SK-N-SH (cell line): ENCODE measurements at regions not wholly inside any gene's neighbourhood (a gene's known extent, or its start where the extent isn't known, plus 50 kb on each side); places are given as distances from the start of the nearest gene placed in this dataset.

ENCODE experiments used
- CTCF ChIA-PET: fragments of 300-600, 350-600 bp; formaldehyde crosslinking; extraction: SDS; loops from one replicate; lab custom pipeline; 2021; lab: Yijun Ruan, JAX
- POLR2A ChIA-PET: fragments of 350-600 bp; sonication (Branson Sonifier 250); formaldehyde crosslinking; extraction: SDS; loops from one replicate; lab custom pipeline; 2020; ENCODE audit warnings: antibody characterized with exemption, inconsistent platforms; lab: Yijun Ruan, JAX
- DNase-seq: peaks from one replicate; pipeline ENCODE4 v3.0.0; 2012
- H2AFZ ChIP-seq: fragments of 200-600 bp; sonication (generic); 2 replicates; pipeline ENCODE4 v1.8.1; 2016; ENCODE audit warnings: antibody characterized with exemption, mild to moderate bottlenecking, low read depth
- H3F3A ChIP-seq: fragments of 200-600 bp; sonication (generic); replicated peaks from 2 replicates; pipeline ENCODE3; 2016; ENCODE audit warnings: antibody characterized with exemption, mild to moderate bottlenecking; ENCODE audit not compliant: insufficient read depth
- H3K27ac ChIP-seq, 2 experiments: fragments of 200-500 bp in 1 of 2; fragments of 200-600 bp in 1 of 2; sonication (Bioruptor generic) in 1 of 2; sonication (generic), shearing (Covaris generic) in 1 of 2; 2 replicates each; pipeline versions ENCODE4 v1.5.1 to v1.6.1; 2014 to 2016; ENCODE audit warnings: low read depth in 2 of 2, inconsistent platforms in 1 of 2, low read length in 1 of 2, mild to moderate bottlenecking in 1 of 2, mixed read lengths in 1 of 2
- H3K27me3 ChIP-seq: fragments of 200-600 bp; sonication (generic), shearing (Covaris generic); 2 replicates; pipeline ENCODE4 v1.6.1; 2016; ENCODE audit warnings: mixed run types; ENCODE audit not compliant: insufficient read depth
- H3K36me3 ChIP-seq, 2 experiments: fragments of 200-500 bp in 1 of 2; fragments of 200-600 bp in 1 of 2; sonication (Bioruptor generic) in 1 of 2; sonication (generic) in 1 of 2; replicated peaks in 1 of 2; 2 replicates each; pipeline versions ENCODE3 to v1.5.1; 2014 to 2016; ENCODE audit warnings: low read length in 1 of 2, mild to moderate bottlenecking in 1 of 2; ENCODE audit not compliant: insufficient read depth in 2 of 2, control insufficient read depth in 1 of 2
- H3K4me1 ChIP-seq, 2 experiments: fragments of 200-500 bp in 1 of 2; fragments of 200-600 bp in 1 of 2; sonication (Bioruptor generic) in 1 of 2; sonication (generic), shearing (Covaris generic) in 1 of 2; 2 replicates each; pipeline versions ENCODE4 v1.5.1 to v1.6.1; 2014 to 2016; ENCODE audit warnings: low read depth in 1 of 2, low read length in 1 of 2, mixed run types in 1 of 2; ENCODE audit not compliant: insufficient read depth in 2 of 2, control insufficient read depth in 1 of 2
- H3K4me2 ChIP-seq: fragments of 200-600 bp; sonication (generic), shearing (Covaris generic); 2 replicates; pipeline ENCODE4 v1.6.1; 2017; ENCODE audit warnings: mixed run types
- H3K4me3 ChIP-seq, 2 experiments: fragments of 200-500 bp in 1 of 2; fragments of 200-600 bp in 1 of 2; sonication (Bioruptor generic) in 1 of 2; sonication (generic), shearing (Covaris generic) in 1 of 2; 2 replicates each; pipeline versions ENCODE4 v1.5.1 to v1.8.1; 2014 to 2016; ENCODE audit warnings: low read depth in 2 of 2, inconsistent platforms in 1 of 2, low read length in 1 of 2, mild to moderate bottlenecking in 1 of 2, mixed read lengths in 1 of 2, moderate library complexity in 1 of 2
- H3K79me2 ChIP-seq: fragments of 200-600 bp; sonication (generic); 2 replicates; pipeline ENCODE4 v1.8.1; 2017; ENCODE audit warnings: mild to moderate bottlenecking; ENCODE audit not compliant: insufficient read depth
- H3K9ac ChIP-seq: fragments of 200-600 bp; sonication (generic); 2 replicates; pipeline ENCODE4 v1.6.1; 2017; ENCODE audit warnings: mixed run types
- H3K9me2 ChIP-seq: fragments of 200-600 bp; sonication (generic); 2 replicates; pipeline ENCODE4 v1.6.1; 2017; ENCODE audit warnings: mixed run types
- H3K9me3 ChIP-seq: fragments of 200-600 bp; sonication (generic); 2 replicates; pipeline ENCODE4 v1.6.1; 2017; ENCODE audit warnings: mixed run types, mild to moderate bottlenecking, moderate library complexity
- H4K20me1 ChIP-seq: fragments of 200-600 bp; sonication (generic); 2 replicates; pipeline ENCODE4 v1.6.1; 2017; ENCODE audit warnings: mild to moderate bottlenecking, mixed run types; ENCODE audit not compliant: insufficient read depth
- CHD2 ChIP-seq: fragments of 150-350 bp; IDR thresholded peaks from 2 replicates; pipeline ENCODE4 v1.6.1; 2018; ENCODE audit warnings: low read length; ENCODE audit not compliant: partially characterized antibody
- ELF1 ChIP-seq: IDR thresholded peaks from 2 replicates; pipeline ENCODE4 v1.4.0; 2012
- EP300 ChIP-seq, 2 experiments: IDR thresholded peaks; 2 replicates each; pipeline versions ENCODE4 v1.4.0 to v1.6.1; 2012; ENCODE audit warnings: borderline replicate concordance in 1 of 2, low read depth in 1 of 2, low read length in 1 of 2
- EZH2phosphoT487 ChIP-seq: fragments of 200-600 bp; sonication (generic); IDR thresholded peaks from 2 replicates; pipeline ENCODE4 v1.6.1; 2017; ENCODE audit warnings: low read depth, mixed run types, mild to moderate bottlenecking, antibody characterized with exemption, moderate library complexity, borderline replicate concordance
- FOXJ3 ChIP-seq: sonication (generic); formaldehyde crosslinking; IDR thresholded peaks from 2 replicates; pipeline ENCODE4 v1.5.1; 2020; ENCODE audit warnings: mild to moderate bottlenecking, missing genetic modification reagents
- FOXM1 ChIP-seq: IDR thresholded peaks from 2 replicates; pipeline ENCODE4 v1.4.0; 2012; ENCODE audit warnings: low read depth, mild to moderate bottlenecking
- JUND ChIP-seq: IDR thresholded peaks from 2 replicates; pipeline ENCODE4 v1.4.0; 2012
- MEF2A ChIP-seq: IDR thresholded peaks from 2 replicates; pipeline ENCODE4 v1.4.0; 2012; ENCODE audit warnings: low read depth, borderline replicate concordance
- MXI1 ChIP-seq: IDR thresholded peaks from 2 replicates; pipeline ENCODE4 v1.6.1; 2012; ENCODE audit warnings: mild to moderate bottlenecking, low read depth, low read length, improper control_type of control experiment
- NFIC ChIP-seq: IDR thresholded peaks from 2 replicates; pipeline ENCODE4 v1.4.0; 2012; ENCODE audit warnings: borderline replicate concordance
- NRF1 ChIP-seq: IDR thresholded peaks from 2 replicates; pipeline ENCODE4 v1.6.1; 2012; ENCODE audit warnings: low read depth, mild to moderate bottlenecking, low read length
- POLR2AphosphoS5 ChIP-seq: IDR thresholded peaks from 2 replicates; pipeline ENCODE4 v1.6.1; 2012; ENCODE audit warnings: low read depth, low read length
- RAD21 ChIP-seq: IDR thresholded peaks from 2 replicates; pipeline ENCODE4 v1.6.1; 2012; ENCODE audit warnings: mild to moderate bottlenecking, low read length
- RCOR1 ChIP-seq: fragments of 150-350 bp; IDR thresholded peaks from 2 replicates; pipeline ENCODE4 v1.6.1; 2017; ENCODE audit warnings: antibody characterized with exemption, low read length
- SMC3 ChIP-seq: IDR thresholded peaks from 2 replicates; pipeline ENCODE4 v1.6.1; 2012; ENCODE audit warnings: low read depth, low read length, improper control_type of control experiment
- TEAD4 ChIP-seq: IDR thresholded peaks from 2 replicates; pipeline ENCODE4 v1.4.0; 2012; ENCODE audit warnings: mild to moderate bottlenecking, borderline replicate concordance; ENCODE audit not compliant: insufficient read depth
- YY1 ChIP-seq: IDR thresholded peaks from 2 replicates; pipeline ENCODE4 v1.4.0; 2012; ENCODE audit warnings: low read depth, mild to moderate bottlenecking
- WGBS: methylation state at CpG from one replicate; pipeline ENCODE4 v1.1.6; 2017; ENCODE audit warnings: low lambda C conversion rate; 5-methylcytosine and 5-hydroxymethylcytosine counted together
- TF ChIP-seq, protein P1 (sequence below): IDR thresholded peaks from 2 replicates; pipeline ENCODE4 v1.4.0; 2012; ENCODE audit warnings: low read depth, borderline replicate concordance
- TF ChIP-seq, protein P2 (sequence below): IDR thresholded peaks from 2 replicates; pipeline ENCODE4; 2012
- TF ChIP-seq, protein P3 (sequence below): IDR thresholded peaks from 2 replicates; pipeline ENCODE4 v1.6.1; 2012; ENCODE audit warnings: mild to moderate bottlenecking, low read depth, low read length, moderate library complexity

DNA sequence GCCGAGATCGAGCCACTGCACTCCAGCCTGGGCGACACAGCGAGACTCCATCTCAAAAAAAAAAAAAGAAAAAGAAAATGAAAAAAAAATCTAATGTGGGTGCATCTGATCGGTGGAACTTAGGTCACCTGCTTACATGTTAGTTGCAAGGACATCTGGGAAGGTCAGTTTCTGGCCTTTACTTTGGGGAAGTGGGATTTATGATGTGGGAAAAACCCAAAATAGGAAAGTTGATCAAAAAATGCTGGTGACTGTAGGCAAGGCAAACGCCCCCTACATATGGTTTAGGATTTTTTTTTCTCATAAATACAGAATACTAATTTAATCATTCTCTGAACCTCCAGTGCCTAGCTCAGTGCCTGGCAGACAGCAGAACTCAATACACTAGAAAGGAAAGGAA lies 69.2 kb upstream of the PIM1 start:
- no peak overlapping the region for H3K4me2 ChIP-seq
- 94% methylated on average over 6 of the region's 6 CpGs for WGBS
- no peaks in the 10 kb centered on the region for H4K20me1 ChIP-seq
- H3K79me2 ChIP-seq: no peaks in the 10 kb centered on the region
- no peak overlapping the region for H3K4me3 ChIP-seq
- ChIA-PET POLR2A (no interaction called here), CTCF (interaction anchor here (1.0 to 1.7 kb wide), 2 partner anchors 72 to 84 kb away, joined by 3 to 4 read pairs; no protein-coding TSS in a partner anchor)
- H3K27ac ChIP-seq: no peak overlapping the region
- DNase-seq: no peak
- no peak for TF ChIP-seq TEAD4
- TF ChIP-seq FOXJ3: no peak
- TF ChIP-seq NFIC: no peak
- TF ChIP-seq ELF1: no peak
- TF ChIP-seq, protein P1, sequence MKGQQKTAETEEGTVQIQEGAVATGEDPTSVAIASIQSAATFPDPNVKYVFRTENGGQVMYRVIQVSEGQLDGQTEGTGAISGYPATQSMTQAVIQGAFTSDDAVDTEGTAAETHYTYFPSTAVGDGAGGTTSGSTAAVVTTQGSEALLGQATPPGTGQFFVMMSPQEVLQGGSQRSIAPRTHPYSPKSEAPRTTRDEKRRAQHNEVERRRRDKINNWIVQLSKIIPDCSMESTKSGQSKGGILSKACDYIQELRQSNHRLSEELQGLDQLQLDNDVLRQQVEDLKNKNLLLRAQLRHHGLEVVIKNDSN: no peak
- TF ChIP-seq RAD21: no peak
- no peak for TF ChIP-seq YY1
- TF ChIP-seq JUND: no peak
- TF ChIP-seq, protein P2, sequence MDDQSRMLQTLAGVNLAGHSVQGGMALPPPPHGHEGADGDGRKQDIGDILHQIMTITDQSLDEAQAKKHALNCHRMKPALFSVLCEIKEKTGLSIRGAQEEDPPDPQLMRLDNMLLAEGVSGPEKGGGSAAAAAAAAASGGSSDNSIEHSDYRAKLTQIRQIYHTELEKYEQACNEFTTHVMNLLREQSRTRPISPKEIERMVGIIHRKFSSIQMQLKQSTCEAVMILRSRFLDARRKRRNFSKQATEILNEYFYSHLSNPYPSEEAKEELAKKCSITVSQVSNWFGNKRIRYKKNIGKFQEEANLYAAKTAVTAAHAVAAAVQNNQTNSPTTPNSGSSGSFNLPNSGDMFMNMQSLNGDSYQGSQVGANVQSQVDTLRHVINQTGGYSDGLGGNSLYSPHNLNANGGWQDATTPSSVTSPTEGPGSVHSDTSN: no peak
- no peak for TF ChIP-seq POLR2AphosphoS5
- no peak for TF ChIP-seq SMC3
- no peak overlapping the region for H3K9ac ChIP-seq
- no peaks in the 10 kb centered on the region for H3K9me3 ChIP-seq
- no peaks in the 10 kb centered on the region for H3K27me3 ChIP-seq
- H3K9me2 ChIP-seq: no peaks in the 10 kb centered on the region
- H3F3A ChIP-seq: peaks cover 6% of the 10 kb centered on the region
- no peaks in the 10 kb centered on the region for H3K36me3 ChIP-seq
- H2AFZ ChIP-seq: no peak overlapping the region
- peaks cover 18 to 27% of the 10 kb centered on the region in 2 experiments for H3K4me1 ChIP-seq

DNA sequence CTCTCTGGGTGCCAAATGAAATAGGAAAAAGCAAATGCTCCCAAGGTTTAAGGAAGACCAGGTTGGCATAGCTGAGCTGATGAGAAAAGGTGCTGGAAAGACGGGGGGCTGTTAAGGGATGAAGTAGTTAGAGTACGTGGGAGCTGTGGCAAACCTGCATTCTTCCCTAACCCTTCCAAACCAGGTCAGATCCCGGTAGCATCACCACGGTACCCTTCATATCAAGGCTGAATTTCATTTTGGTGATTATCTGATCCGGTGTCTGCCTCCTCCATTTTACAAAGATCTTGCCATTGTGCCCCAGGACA lies 68.0 kb upstream of the PIM1 start:
- Histone ChIP-seq H3K9me3 (no peaks in the 10 kb centered on the region), H3K9ac (peak overlapping the region; percentile 80), H3K79me2 (no peaks in the 10 kb centered on the region), H3K9me2 (no peaks in the 10 kb centered on the region), H3F3A (peaks cover 6% of the 10 kb centered on the region), H3K4me3 (peak overlapping the region; percentile 42 to 56; a peak in 3 of 4 replicates), H4K20me1 (no peaks in the 10 kb centered on the region), H3K4me2 (peak overlapping the region; percentile 72), H3K4me1 (peaks cover 18 to 27% of the 10 kb centered on the region in 2 experiments), H3K27me3 (no peaks in the 10 kb centered on the region)
- POLR2A ChIA-PET: interaction anchor here (0.9 to 2.9 kb wide), 8 partner anchors 14 to 116 kb away, joined by 3 to 17 read pairs (median 5); partner anchors contain the start of genes MTCH1 and PIM1
- CTCF ChIA-PET: interaction anchor here (0.6 to 4.5 kb wide), 9 partner anchors 17 to 106 kb away, joined by 3 to 29 read pairs (median 3); partner anchors contain the start of gene PIM1
- WGBS: 61% methylated on average over 5 of the region's 5 CpGs
- no peak for TF ChIP-seq EP300 (IDR thresholded peaks at IDR 0.05; ENCODE audit: borderline replicate concordance in 1 of 2, low read depth in 1 of 2, low read length in 1 of 2)
- no peak for TF ChIP-seq FOXM1
- TF ChIP-seq, protein P3, sequence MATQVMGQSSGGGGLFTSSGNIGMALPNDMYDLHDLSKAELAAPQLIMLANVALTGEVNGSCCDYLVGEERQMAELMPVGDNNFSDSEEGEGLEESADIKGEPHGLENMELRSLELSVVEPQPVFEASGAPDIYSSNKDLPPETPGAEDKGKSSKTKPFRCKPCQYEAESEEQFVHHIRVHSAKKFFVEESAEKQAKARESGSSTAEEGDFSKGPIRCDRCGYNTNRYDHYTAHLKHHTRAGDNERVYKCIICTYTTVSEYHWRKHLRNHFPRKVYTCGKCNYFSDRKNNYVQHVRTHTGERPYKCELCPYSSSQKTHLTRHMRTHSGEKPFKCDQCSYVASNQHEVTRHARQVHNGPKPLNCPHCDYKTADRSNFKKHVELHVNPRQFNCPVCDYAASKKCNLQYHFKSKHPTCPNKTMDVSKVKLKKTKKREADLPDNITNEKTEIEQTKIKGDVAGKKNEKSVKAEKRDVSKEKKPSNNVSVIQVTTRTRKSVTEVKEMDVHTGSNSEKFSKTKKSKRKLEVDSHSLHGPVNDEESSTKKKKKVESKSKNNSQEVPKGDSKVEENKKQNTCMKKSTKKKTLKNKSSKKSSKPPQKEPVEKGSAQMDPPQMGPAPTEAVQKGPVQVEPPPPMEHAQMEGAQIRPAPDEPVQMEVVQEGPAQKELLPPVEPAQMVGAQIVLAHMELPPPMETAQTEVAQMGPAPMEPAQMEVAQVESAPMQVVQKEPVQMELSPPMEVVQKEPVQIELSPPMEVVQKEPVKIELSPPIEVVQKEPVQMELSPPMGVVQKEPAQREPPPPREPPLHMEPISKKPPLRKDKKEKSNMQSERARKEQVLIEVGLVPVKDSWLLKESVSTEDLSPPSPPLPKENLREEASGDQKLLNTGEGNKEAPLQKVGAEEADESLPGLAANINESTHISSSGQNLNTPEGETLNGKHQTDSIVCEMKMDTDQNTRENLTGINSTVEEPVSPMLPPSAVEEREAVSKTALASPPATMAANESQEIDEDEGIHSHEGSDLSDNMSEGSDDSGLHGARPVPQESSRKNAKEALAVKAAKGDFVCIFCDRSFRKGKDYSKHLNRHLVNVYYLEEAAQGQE: no peak
- TF ChIP-seq CHD2: no peak
- TF ChIP-seq, protein P2: no peak
- TF ChIP-seq NRF1: no peak
- no peak for TF ChIP-seq RCOR1
- TF ChIP-seq NFIC: no peak
- TF ChIP-seq MEF2A: no peak
- TF ChIP-seq MXI1: no peak
- no peak for TF ChIP-seq EZH2phosphoT487
- TF ChIP-seq, all 33 proteins: peak for 0
- no peak for DNase-seq
- Histone ChIP-seq H2AFZ (peak overlapping the region; percentile 32; the same call in 1 of the 2 replicates), H3K27ac (peak overlapping the region; percentile 86 to 93), H3K36me3 (no peaks in the 10 kb centered on the region)
